HG02763 (cell line): ENCODE measurements at regions not wholly inside any gene's neighbourhood (a gene's known extent, or its start where the extent isn't known, plus 50 kb on each side); places are given as distances from the start of the nearest gene placed in this dataset.

ENCODE experiments used
- ATAC-seq: cut with Tn5 transposase; IDR thresholded peaks from one replicate; pipeline ENCODE4 v1.9.1; 2021; ENCODE audit warnings: mild to moderate bottlenecking, moderate library complexity; ENCODE audit not compliant: unreplicated experiment

DNA sequence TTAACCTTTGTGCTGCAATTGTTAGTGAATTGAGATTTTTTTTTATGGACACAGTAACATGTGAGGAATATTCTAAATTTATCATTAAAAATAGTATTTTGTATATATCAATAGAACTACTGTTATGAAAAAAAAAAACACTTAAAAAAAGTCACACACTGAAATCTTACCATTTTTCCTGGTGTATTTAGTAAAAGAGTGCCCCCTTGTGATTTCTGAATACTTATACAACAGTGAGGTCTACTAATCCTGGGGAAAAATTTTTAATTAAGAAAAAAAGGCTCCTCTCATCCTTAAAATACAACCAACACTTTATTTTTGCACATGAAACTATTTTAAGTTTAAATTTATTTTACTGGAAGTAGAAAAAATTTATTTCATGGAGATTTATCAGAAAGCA, 56.4 kb upstream of the SPOCK3 start:
- ATAC-seq = no peak

DNA sequence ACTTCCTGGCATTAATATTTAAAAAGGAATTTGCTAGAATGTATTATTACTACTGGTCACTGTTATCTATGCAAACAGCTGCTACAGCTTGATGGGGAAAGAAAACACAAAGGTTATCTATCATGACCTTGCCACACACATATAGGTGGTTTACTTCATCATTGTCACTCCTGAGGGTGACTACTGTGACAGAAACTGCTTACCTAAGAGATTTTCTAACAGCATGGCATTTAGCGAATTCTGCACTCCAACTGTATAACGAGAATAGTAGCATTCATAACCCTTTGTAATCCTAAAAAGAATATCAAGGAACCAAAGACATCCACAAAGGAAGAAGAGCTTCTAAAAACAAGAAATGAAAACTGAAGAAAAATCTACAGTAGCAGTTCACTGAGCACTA, 74.6 kb upstream of the SPOCK3 start:
- ATAC-seq = no peak

DNA sequence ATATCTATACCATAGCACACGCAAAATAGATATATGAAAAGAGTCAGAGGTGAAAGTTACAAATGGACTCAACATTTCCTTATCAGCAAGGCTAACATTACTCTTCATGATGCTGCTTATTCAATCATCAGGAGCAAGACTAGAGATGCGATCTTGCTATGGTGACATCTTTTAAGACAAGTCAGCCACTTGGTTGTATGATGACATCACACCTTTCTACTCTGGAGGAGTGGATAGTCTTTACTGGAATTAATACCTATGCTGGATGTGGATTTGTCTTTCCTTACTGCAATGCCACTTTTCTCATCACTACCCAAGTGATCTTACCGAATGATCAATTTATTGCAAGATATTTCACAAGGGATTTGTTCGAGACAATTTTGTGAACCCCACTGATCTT, 87.0 kb upstream of the SPOCK3 start:
- ATAC-seq = no peak

DNA sequence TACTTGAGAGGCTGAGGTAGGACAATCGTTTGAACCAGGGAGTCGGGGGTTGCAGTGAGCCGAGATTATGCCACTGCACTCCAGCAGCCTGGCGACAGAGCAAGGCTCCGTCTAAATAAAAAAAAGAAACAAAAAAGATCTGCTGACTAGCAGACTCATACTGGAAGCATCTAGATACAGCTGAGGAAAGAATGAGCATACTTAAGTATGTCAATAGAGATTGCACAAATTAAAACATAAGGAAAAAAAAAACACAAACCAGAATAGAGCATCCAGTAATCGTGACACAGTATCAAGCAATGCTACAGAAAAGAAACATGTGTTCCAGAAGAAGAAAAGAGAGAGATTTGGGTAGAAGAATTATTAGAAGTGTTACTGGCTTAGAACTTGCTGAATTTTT, 105.5 kb upstream of the SPOCK3 start:
- ATAC-seq = no peak

DNA sequence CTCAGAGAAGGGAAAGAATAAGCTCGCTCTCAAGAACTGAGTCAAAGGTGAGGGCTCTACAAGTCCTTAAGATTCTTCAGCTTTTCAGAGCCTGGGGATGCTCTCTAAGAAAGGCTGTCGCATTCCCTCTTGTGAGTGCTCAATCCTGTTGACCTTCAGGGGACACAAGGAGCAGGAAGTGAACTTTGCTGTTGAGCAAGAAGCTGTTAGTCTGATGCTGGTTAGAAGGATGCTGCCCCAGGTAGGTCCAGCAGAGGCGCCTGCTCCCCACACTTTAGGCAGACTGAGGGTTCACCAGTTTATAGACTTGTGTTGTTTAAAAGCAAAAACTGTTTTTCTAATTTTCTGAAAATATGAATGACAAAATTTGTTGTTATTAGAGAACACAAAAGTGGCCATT, 125.4 kb upstream of the SPOCK3 start:
- ATAC-seq = no peak

DNA sequence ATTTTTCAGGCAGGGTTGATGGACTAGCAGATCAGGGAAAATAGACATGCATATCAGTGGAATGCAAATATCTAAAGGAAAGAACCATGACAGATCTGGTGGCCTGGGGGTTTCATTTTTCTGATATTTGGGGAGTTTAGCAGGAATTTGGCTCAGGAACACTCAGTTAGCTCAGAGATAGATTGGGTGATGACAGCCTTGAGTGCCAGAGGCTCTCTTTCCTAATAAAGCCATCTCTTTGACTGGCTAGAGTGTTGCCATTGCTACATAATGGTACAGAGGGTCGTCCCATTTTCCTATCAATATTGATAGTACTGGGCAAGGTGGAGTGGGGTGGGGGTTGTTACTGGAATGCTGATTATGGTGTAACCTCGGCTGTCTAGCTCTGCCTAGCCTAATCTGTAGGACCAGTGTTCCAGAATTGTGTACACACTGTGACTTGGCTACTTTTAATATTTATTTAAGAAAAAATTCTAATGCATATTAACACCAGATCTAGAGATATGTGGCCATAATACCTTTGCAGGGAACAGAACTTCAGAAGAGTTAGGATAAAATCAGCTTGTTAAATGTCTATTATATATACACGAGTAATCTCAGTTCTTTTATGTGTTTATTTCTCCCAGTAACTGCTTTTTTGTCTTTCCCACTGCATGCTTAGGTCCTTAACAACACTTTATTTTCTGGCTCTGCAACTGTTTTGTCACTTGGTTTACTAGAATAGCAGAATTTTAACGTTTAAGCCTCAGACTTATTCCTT, 145.0 kb upstream of the SPOCK3 start:
- no peak for ATAC-seq

DNA sequence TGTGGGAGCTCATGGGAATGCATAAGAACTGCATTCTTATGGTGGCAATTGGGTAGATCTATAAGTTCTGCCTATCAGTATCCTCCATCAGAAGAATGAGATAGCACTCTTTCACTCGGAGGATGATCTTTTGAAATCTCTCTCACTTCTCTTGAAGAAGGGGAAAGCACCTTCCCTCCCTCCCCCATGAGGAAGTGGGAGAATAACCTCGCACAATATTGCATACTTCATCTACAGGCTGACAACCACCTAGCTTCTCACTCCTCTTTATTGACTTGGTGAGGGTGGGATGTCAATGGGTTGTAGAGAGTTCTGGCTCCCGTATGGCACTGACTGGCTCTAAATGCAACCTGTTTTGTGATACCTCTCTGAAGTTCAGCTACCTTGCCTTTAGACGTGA, 146.7 kb upstream of the SPOCK3 start:
- ATAC-seq = no peak

DNA sequence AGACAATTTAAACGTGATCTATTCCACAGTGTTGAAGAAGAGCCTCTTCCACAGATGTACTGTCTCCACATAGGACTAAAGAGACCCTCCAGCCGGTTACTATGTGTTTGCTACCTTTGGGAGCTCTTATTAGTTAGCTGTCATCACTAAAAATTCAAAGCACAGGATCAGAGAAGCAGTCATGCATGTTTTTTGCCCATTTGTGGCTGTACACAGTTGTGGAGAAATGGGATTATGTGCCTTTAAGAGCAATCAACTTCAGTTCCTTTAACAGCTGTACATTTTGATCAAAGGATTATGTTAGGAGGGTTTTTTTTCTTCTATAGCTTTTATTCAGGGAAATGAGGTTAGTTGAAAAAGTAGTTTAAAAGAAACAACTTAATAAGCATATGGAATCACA, 149.0 kb upstream of the SPOCK3 start:
- no peak for ATAC-seq

DNA sequence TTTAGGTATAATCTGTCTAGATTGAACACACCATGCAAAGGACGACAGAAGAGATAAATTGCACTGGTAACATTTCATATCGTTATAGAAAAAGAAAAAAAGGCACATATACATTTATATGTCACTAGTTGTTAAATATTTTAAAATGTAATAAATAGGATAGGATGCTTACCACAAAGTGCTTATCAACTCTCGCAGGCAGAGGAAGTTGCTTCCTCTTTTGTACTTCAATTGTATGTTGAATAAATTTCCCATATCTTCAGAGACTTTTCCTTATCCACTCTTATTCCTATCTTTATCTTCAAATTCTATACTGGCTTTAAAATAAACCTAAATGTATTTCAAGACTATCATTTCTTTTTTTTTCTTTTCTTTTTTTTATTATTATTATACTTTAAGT, 163.3 kb upstream of the SPOCK3 start:
- ATAC-seq = no peak

DNA sequence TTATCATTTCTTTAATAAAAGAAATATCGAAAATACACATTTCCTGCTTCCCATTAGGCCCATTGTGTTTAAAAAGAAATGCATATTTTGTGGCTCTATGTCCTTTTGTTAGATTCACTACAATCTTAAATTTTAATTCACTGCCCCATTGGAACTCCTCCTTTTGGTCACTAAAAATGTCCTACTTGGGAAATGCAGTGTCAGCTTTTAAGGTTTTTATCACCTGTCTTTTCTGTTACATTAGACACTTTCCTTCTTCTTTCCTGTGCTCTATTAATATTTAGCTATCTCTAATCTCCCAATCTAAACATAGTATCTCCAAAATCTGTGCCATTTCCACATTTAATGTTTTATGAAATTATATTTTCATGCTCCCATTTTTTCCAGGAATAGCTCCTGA, 164.9 kb upstream of the SPOCK3 start:
- ATAC-seq = no peak

DNA sequence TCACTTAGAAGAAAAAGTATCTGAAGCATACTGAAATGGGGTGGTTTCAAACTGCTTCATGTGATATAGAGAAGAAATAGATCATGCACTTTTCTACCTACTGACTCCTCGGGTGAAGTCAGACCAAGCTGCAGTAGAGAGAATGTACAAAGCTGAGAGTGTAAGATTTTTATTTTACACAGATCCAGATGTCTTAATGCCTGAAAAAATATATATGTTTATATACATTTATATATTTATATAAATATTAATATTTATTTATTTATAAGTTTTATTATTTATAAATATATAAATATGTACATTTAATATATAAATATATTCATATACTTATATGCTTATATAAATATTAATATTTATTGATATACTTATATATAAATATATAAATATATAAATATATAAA, 171.9 kb upstream of the SPOCK3 start:
- no peak for ATAC-seq

DNA sequence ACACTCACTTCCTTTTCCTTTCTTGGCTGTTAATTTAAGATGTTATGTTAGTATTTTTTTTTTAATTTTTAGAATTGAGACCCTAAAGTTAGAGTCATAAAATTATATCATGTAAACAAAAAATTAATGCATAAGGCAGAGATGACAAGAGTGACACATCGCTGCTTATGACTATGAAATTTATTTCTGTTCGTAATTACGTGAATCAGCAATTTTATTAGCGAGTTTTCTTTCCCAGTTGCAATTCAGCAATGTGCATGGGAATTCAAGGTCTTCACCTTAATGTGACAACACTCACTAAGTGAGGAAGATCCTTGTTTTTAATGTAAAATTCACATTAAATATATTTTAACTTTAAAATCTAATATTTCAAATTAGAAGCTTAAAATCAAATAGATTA, 181.2 kb upstream of the SPOCK3 start:
- ATAC-seq = no peak

DNA sequence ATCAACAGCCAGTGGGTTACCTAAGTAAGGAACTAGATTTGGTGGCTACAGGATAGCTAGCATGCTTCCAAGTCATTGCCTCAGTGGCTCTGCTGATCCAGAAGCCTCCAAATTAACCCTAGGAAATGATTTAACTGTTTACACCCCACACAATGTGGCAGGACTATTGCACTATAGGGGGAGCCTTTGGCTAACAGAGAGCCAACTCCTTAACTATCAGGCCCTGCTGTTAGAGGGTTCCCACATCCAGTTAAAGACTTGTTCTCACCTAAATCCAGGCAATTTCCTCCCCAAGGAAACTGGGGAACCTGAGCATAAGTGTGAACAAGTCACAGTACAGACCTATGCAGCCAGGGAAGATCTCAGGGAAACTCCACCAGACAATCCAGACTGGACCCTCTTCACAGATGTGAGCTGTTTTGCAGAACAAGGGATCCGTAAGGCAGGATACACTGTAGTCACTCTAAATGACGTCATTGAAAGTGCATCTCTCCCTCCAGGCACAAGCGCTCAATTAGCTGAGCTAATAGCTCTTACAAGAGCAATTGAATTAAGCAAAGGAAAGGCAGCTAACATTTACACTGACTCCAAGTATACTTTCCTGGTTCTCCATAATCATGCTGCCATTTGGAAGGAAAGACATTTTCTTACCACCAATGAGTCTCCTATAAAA, 185.3 kb upstream of the SPOCK3 start:
- no peak for ATAC-seq

DNA sequence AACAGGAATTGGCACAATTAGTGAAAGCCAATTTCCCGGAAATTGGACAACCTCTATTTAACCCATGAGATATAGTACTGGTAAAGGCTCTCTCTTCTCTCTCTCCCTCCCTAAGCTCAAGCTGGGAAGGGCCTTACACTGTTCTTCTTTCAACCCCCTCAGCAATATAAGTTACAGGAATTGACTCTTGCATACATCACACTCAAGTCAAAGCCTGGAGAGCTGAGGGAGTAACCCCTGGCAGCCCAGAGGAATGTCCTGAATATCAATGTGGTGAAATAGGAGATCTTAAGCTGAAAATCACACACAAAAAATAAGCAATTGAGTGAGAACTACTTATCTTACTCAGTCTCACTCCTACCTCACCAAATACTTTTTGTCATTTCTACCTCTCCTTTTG, 186.9 kb upstream of the SPOCK3 start:
- ATAC-seq = no peak

DNA sequence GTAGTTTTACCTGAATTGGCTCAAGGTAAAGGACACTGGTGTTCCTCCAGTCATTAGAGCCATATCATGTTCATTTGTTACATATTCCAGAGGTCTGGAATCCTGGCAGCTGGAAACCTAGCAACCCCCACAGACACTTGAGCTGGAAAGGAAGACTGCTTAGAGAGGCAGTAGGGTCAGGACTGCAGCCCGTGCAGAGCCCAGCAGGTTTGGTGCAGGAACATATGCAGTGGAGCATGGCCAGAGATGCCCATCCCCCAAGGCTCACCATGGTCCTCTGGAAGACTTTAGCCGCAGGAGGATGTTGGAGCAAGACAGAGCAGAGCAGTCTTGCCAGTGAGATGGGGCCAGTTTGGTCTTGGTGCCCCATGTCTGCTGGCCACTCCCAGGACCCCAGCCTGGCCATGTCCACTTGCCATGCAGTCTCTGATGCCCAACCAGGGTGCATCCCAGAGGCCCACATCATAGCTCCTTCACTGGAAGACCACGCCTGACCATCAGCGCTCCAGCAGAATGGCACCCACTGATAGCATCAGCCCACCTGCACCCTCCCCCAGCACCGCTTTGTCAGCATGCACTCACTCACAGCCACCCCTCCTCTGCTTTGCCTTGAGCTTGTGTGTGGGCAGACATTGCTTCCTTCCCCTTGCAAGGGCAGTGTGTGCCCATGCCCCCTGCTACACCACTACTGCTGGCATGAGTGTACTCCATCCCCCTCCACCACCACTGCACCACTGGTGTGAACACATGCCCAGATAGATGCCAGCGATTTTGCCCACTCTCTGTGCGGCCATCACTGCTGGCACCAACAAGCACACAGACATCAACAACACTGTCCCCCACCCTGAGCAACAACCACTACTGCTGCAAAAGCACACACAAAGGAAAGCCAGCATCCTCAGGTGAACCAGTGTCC, 190.3 kb upstream of the SPOCK3 start:
- no peak for ATAC-seq

DNA sequence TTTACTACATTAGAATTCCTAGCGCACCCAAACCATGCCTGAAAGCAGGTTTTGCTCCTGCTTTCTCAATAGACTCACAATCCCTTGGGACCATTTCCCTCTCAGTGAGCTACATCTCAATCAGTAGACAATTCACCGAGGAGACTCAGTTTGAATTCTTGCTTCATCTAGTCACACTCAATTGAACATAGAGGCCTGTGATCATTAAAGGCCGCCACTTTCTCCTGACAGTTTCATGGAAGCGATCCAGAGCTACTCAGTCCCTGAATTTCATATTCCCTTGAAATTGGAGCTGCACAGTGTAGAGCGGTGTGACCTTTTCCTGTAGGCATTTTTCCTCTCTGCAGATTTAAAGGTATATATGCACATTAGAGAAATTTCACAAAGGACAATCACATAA, 193.9 kb upstream of the SPOCK3 start:
- ATAC-seq = no peak

DNA sequence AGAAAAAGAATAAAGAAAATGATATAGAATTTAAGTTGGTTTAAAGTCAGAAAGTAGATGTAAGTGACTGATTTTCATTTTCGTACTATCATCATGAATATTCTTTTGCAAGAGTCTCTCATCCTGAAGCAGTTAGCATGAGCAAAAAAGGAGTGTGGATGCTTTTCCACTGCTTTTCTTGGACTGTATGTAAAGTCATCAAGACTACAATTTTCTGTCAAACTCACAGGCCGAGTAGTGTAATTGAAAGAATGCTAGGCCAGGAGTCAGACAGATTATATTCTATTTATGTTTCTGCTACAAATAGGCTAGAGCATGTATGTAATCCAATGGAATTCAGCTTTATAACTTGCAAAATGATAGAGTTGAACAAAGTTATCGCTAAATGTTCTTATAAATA, 197.1 kb upstream of the SPOCK3 start:
- no peak for ATAC-seq

DNA sequence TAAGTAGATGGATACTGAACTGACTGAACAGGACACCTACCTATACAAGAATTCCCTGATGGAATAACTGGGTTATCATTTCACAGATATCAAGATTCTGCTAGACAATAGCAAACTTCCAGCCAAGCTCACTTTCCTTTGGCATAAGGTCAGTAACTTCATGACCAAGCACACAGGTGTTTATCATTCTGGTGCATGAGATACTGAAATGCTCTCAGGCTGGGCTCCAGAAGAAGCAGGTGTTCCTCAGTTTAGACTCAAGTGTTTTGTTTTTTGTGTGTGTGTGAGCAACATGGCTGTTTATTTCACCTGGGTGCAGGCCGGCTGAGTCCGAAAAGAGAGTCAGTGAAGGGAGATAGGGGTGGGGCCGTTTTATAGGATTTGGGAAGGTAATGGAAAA, 201.5 kb upstream of the SPOCK3 start:
- ATAC-seq = no peak

DNA sequence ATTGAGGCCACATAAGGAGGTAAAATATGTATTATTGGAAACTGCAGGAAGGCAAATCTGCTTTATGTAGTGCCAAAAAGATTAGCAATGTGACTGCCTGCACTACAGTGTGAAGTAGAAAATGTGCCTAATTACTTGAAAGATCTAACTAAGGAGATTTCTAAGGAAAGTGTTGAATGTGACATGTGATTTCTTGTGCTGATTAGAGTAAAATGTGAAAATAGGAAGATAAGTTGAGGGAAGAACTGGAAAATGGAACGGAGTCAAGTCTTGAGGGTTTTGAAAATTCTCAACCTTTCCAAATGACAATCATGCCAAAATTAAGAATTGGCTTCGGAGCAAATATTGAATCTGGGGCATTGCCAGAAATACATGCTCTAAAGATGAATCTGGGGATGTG, 209.5 kb upstream of the SPOCK3 start:
- no peak for ATAC-seq

DNA sequence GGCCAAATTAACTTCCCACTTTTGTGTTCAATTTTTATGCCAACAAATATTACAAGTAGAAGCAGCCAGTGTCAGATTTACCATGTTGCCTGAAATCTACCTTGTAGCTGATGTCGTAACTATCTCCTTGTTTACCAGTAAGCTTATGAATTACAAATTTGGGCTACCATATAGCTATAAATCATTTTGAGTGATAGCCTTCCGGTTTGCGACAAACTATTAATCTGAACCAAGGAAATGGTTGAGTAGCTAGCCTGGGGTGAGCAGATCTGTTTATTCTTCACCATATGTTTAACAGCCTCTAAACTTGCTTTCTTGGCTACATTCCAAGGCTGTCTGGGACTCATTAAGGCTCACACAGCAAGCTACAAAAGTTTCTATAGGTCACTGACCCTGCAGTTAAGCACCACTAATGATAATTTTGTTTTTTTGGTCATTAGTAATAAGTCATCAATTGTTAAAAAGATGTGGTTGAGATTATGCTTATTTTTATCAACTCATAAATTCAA, 218.7 kb upstream of the SPOCK3 start:
- no peak for ATAC-seq

DNA sequence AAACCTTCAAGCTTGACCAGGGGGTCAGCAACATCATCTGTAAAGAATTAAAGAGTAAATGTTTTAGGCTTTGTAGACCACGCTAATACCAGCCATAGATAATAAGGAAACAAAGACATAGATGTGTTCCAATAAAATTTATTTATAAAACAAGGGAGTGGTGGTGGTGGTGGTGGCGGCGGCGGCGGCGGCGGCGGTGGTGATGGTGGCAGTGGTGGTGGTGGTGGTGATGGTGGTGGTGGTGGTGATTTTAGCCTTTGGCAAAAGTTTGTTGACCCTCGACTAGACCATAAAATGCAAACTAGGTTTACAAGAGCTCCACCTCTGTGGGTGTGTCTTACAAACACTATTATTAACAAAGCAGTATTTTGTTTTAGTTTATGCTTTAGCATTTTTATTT, 222.3 kb upstream of the SPOCK3 start:
- ATAC-seq = no peak

DNA sequence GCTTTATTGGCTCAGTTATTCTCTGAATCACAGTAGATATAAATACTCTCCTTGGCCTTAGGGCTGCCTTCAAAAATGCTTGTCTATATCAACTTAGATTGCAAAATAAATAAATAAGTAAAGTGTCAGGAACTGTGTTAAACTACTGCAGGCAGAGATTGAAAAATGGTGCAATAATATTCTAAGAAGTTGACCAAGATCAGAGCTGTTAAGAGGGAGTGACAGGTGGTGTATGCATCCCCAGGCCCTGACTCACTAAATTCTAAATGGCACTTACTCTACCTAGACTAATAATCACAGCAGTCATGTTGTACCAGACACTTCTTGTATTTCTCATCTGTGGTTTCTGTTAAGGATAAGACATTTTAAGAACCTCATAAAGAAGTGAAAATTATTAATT, 235.1 kb upstream of the SPOCK3 start:
- no peak for ATAC-seq
